K562 (cell line): ENCODE measurements at regions not wholly inside any gene's neighbourhood (a gene's known extent, or its start where the extent isn't known, plus 50 kb on each side); places are given as distances from the start of the nearest gene placed in this dataset.

Experiments used
- ATAC-seq: fragments of 200-7000 bp; cut with Tn5 transposase; 3 replicates; pipeline ENCODE4 v1.9.1; 2020; ENCODE audit warnings: moderate library complexity
- BruUV-seq: library from RNA; stranded (reverse); fragments of 400-500 nt; replicated peaks from 2 replicates; lab custom pipeline; 2021; lab: Mats Ljungman, UMichigan
- CTCF ChIA-PET: fragments of 300-600 bp; formaldehyde crosslinking; extraction: SDS; loops from one replicate; lab custom pipeline; 2021; ENCODE audit warnings: low intra/inter-chr PET ratio; lab: Yijun Ruan, JAX
- POLR2A ChIA-PET: fragments of 300-600, 350-650 bp; sonication (Branson Sonifier 250); formaldehyde crosslinking; extraction: SDS; loops from one replicate; lab custom pipeline; 2021; ENCODE audit warnings: antibody characterized with exemption, inconsistent platforms; lab: Yijun Ruan, JAX
- DNase-seq, 4 experiments: peaks; one replicate each; pipeline versions ENCODE4 v3.0.0 to v3.0.0-alpha.2; 2011 to 2018; ENCODE audit warnings: low spot score in 3 of 4, mixed read lengths in 3 of 4; ENCODE audit errors: extremely low read depth in 1 of 4
- FAIRE-seq: peaks from 2 replicates; lab custom pipeline; 2011; peaks lifted over from hg19 to GRCh38; lab: Jason Lieb, UNC
- H2AFZ ChIP-seq: 2 replicates; pipeline ENCODE4 v1.6.0; 2011; ENCODE audit warnings: low read depth, low read length, control low read depth, inconsistent platforms
- H3K27ac ChIP-seq: fragments of 200-600 bp; 3 replicates; pipeline ENCODE4 v1.8.0; 2011; ENCODE audit warnings: low read depth, mild to moderate bottlenecking, control low read depth, inconsistent platforms, low read length, moderate library complexity, mixed read lengths; ENCODE audit errors: extremely low read depth
- H3K27me3 ChIP-seq, 2 experiments: fragments of 300-600 bp in 1 of 2; 2 replicates in 1 of 2; 3 replicates in 1 of 2; pipeline versions ENCODE4 v1.6.0 to v1.8.0; 2011; ENCODE audit warnings: inconsistent platforms in 2 of 2, low read length in 2 of 2, mild to moderate bottlenecking in 1 of 2, mixed read lengths in 1 of 2, moderate library complexity in 1 of 2; ENCODE audit not compliant: control insufficient read depth in 2 of 2, insufficient read depth in 2 of 2
- H3K36me3 ChIP-seq: fragments of 300-600 bp; 3 replicates; pipeline ENCODE4 v1.8.0; 2011; ENCODE audit warnings: mild to moderate bottlenecking, low read length, inconsistent platforms; ENCODE audit not compliant: control insufficient read depth, insufficient read depth
- H3K4me1 ChIP-seq, 2 experiments: fragments of 200-600 bp in 1 of 2; replicated peaks in 1 of 2; 2 replicates in 1 of 2; 3 replicates in 1 of 2; pipeline versions ENCODE4 v1.5.1 to v1.8.0; 2011; ENCODE audit warnings: inconsistent platforms in 2 of 2, low read length in 2 of 2, mild to moderate bottlenecking in 1 of 2, mixed read lengths in 1 of 2, moderate library complexity in 1 of 2; ENCODE audit not compliant: control insufficient read depth in 2 of 2, insufficient read depth in 2 of 2
- H3K4me2 ChIP-seq: 2 replicates; pipeline ENCODE4 v1.6.1; 2011; ENCODE audit warnings: low read length, control low read depth, inconsistent platforms, mixed read lengths; ENCODE audit not compliant: insufficient read depth
- H3K4me3 ChIP-seq: fragments of 200-600 bp; sonication (generic), shearing (Covaris generic); 2 replicates; pipeline ENCODE4 v1.5.1; 2016; ENCODE audit warnings: control low read depth, inconsistent platforms
- H3K79me2 ChIP-seq: fragments of 200-600 bp; 3 replicates; pipeline ENCODE4 v1.8.0; 2011; ENCODE audit warnings: low read length, inconsistent platforms; ENCODE audit not compliant: control insufficient read depth, insufficient read depth
- H3K9ac ChIP-seq, 2 experiments: 2 replicates each; pipeline versions ENCODE4 v1.6.0 to v1.6.1; 2011; ENCODE audit warnings: low read depth in 2 of 2, low read length in 2 of 2, control low read depth in 1 of 2, inconsistent platforms in 1 of 2, mild to moderate bottlenecking in 1 of 2, mixed read lengths in 1 of 2; ENCODE audit not compliant: insufficient read depth in 1 of 2
- H3K9me1 ChIP-seq: one replicate; pipeline ENCODE4 v1.6.0; 2011; ENCODE audit warnings: inconsistent platforms, mild to moderate bottlenecking, low read length, moderate library complexity; ENCODE audit not compliant: control insufficient read depth, insufficient read depth
- H3K9me3 ChIP-seq: replicated peaks from 2 replicates; pipeline ENCODE4 v1.5.1; 2011; ENCODE audit warnings: low read depth, low read length, inconsistent platforms; ENCODE audit not compliant: control insufficient read depth, insufficient read depth
- H4K20me1 ChIP-seq: replicated peaks from 2 replicates; pipeline ENCODE4 v1.6.1; 2011; ENCODE audit warnings: low read length, inconsistent platforms, mixed read lengths; ENCODE audit not compliant: control insufficient read depth, insufficient read depth
- ETV1 ChIP-seq: fragments of 450-650 bp; conservative IDR thresholded peaks from 2 replicates; pipeline ENCODE4 v1.6.1; 2016; ENCODE audit warnings: missing genetic modification characterization, control low read depth, low read depth, missing compliant biosample characterization
- HMGN3 ChIP-seq: IDR thresholded peaks from 2 replicates; pipeline ENCODE4 v1.6.1; 2011; ENCODE audit warnings: borderline replicate concordance, low read depth, mild to moderate bottlenecking, mixed read lengths, low read length; ENCODE audit not compliant: insufficient read length; ENCODE audit errors: extremely low read depth
- PYGO2 ChIP-seq: fragments of 450-650 bp; IDR thresholded peaks from 2 replicates; pipeline ENCODE4 v1.6.1; 2016; ENCODE audit warnings: mild to moderate bottlenecking, missing genetic modification characterization, moderate library complexity, missing compliant biosample characterization
- SAFB2 ChIP-seq: fragments of 200-400 bp; formaldehyde crosslinking; IDR thresholded peaks from 2 replicates; pipeline ENCODE4 v1.6.1; 2018; ENCODE audit warnings: borderline replicate concordance, low read length, low read depth, moderate library complexity; ENCODE audit not compliant: severe bottlenecking
- TEAD4 ChIP-seq, 2 experiments: sonication (generic) in 1 of 2; formaldehyde crosslinking in 1 of 2; IDR thresholded peaks; 2 replicates each; pipeline versions ENCODE4 v1.6.1 to v1.8.0; 2012 to 2022; ENCODE audit warnings: borderline replicate concordance in 1 of 2, inconsistent platforms in 1 of 2, low read length in 1 of 2, mild to moderate bottlenecking in 1 of 2, missing genetic modification reagents in 1 of 2
- TRIM25 ChIP-seq: fragments of 450-650 bp; IDR thresholded peaks from 2 replicates; pipeline ENCODE4 v1.7.0; 2016; ENCODE audit warnings: borderline replicate concordance
- WHSC1 ChIP-seq: IDR thresholded peaks from one replicate; pipeline ENCODE4 v1.6.1; 2012; ENCODE audit warnings: low read length, control low read depth, inconsistent platforms
- ZHX1 ChIP-seq: fragments of 150-350 bp; conservative IDR thresholded peaks from 2 replicates; pipeline ENCODE4 v1.6.1; 2014; ENCODE audit warnings: low read length
- ZNF280A ChIP-seq: fragments of 450-650 bp; IDR thresholded peaks from 2 replicates; pipeline ENCODE4 v1.6.1; 2018; ENCODE audit warnings: mild to moderate bottlenecking, low read depth; ENCODE audit not compliant: partially characterized antibody
- ZNF639 ChIP-seq, 2 experiments: fragments of 200-800 bp in 1 of 2; sonication (Bioruptor generic) in 1 of 2; sonication (generic) in 1 of 2; formaldehyde crosslinking in 1 of 2; IDR thresholded peaks in 1 of 2; conservative IDR thresholded peaks in 1 of 2; 2 replicates each; pipeline versions ENCODE4 v1.5.0 to v1.6.1; 2016 to 2020; ENCODE audit warnings: missing compliant biosample characterization in 1 of 2, missing genetic modification characterization in 1 of 2, missing genetic modification reagents in 1 of 2
- WGBS: fragments of 100-300 bp; shearing (Covaris generic); methylation state at CpG from one replicate; pipeline ENCODE4 v1.1.6; 2016; ENCODE audit warnings: low coverage, mixed read lengths; ENCODE audit not compliant: insufficient coverage; ENCODE audit errors: missing lambda C conversion rate; 5-methylcytosine and 5-hydroxymethylcytosine counted together
- in situ Hi-C: fragments of 300-500 bp; cut with MboI; formaldehyde crosslinking; loops from 4 replicates; pipeline ENCODE4 v1.15.0; 2018; ENCODE audit warnings: inconsistent platforms, mixed read lengths
- intact Hi-C: fragments of 100-400 bp; cut with micrococcal nuclease; formaldehyde crosslinking; loops from 2 replicates; pipeline ENCODE4 v1.14.2; 2022

GRCh38 chr21:41066086-41066938, 101.6 kb upstream of the BACE2 start:
- POLR2A ChIA-PET = interaction anchor here (0.9 kb wide), 1 partner anchor 43 kb away, joined by 3 read pairs; no protein-coding TSS in a partner anchor
- CTCF ChIA-PET = no interaction called here
- Histone ChIP-seq H3K79me2 (no peaks in the 10 kb centered on the region), H3K4me2 (no peak overlapping the region), H3K9me1 (no peaks in the 10 kb centered on the region), H3K4me3 (no peak overlapping the region), H2AFZ (no peak overlapping the region), H3K27ac (no peak overlapping the region), H3K9me3 (no peaks in the 10 kb centered on the region), H3K9ac (no peak overlapping the region), H3K27me3 (no peaks in the 10 kb centered on the region), H4K20me1 (no peaks in the 10 kb centered on the region), H3K36me3 (no peaks in the 10 kb centered on the region), H3K4me1 (no peaks in the 10 kb centered on the region; a peak in 1 of 5 replicates)
- in situ Hi-C loops (no loop called here), intact Hi-C loops (no loop called here)
- DNase-seq (no peak), FAIRE-seq (no peak), ATAC-seq (no peak)
- no TSS peak for BruUV-seq
- under 1% methylated on average over 16 of the region's 16 CpGs for WGBS
- TF ChIP-seq HMGN3 (no peak), SAFB2 (no peak), ZHX1 (no peak), TRIM25 (no peak), WHSC1 (no peak), TEAD4 (IDR thresholded peaks at IDR 0.05; ENCODE audit: low read length) (no peak), TEAD4 (CRISPR knock-in tag; IDR thresholded peaks at IDR 0.05; ENCODE audit: borderline replicate concordance) (no peak), ETV1 (tag) (no peak), PYGO2 (tag) (no peak), ZNF280A (no peak), ZNF639 (CRISPR knock-in tag; conservative IDR thresholded peaks at IDR 0.05 in 1 of 2, IDR thresholded peaks at IDR 0.05 in 1 of 2) (no peak)
